MM.1S (cell line): ENCODE measurements at regions not wholly inside any gene's neighbourhood (a gene's known extent, or its start where the extent isn't known, plus 50 kb on each side); places are given as distances from the start of the nearest gene placed in this dataset.

Source experiments
- EZH2phosphoT487 ChIP-seq: fragments of 300-600 bp; sonication (generic); IDR thresholded peaks from 2 replicates; pipeline ENCODE4 v1.6.1; 2018; ENCODE audit warnings: antibody characterized with exemption, low read length
- TF ChIP-seq, protein P1 (sequence below): fragments of 300-600 bp; sonication (generic); IDR thresholded peaks from 2 replicates; pipeline ENCODE4 v1.5.1; 2016; ENCODE audit warnings: antibody characterized with exemption, low read length, mixed read lengths

DNA sequence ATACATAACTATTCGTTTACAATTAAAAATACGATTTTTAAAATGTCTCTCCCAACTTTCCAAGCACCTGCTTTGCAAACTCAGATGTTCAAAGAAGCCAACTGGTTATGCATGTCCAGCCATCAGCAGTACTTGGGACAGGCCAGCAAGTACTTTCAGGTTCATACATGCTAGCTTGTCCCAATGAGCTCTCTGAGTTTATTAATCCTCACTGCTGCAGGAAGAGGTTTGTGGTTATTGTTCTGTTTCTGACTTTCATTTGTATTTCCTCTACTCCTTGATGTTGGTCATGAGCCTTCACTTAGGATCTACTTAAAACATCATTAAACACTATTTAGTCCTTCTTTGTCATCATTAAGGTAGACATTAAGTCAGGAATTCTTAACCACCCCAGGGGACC, 374.1 kb downstream of the LRATD1 start:
- no peak for TF ChIP-seq EZH2phosphoT487
- TF ChIP-seq, protein P1, sequence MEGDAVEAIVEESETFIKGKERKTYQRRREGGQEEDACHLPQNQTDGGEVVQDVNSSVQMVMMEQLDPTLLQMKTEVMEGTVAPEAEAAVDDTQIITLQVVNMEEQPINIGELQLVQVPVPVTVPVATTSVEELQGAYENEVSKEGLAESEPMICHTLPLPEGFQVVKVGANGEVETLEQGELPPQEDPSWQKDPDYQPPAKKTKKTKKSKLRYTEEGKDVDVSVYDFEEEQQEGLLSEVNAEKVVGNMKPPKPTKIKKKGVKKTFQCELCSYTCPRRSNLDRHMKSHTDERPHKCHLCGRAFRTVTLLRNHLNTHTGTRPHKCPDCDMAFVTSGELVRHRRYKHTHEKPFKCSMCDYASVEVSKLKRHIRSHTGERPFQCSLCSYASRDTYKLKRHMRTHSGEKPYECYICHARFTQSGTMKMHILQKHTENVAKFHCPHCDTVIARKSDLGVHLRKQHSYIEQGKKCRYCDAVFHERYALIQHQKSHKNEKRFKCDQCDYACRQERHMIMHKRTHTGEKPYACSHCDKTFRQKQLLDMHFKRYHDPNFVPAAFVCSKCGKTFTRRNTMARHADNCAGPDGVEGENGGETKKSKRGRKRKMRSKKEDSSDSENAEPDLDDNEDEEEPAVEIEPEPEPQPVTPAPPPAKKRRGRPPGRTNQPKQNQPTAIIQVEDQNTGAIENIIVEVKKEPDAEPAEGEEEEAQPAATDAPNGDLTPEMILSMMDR, result no peak
